ENCODE measurements at regions not wholly inside any gene's neighbourhood (a gene's known extent, or its start where the extent isn't known, plus 50 kb on each side); places are given as distances from the start of the nearest gene placed in this dataset.

DNA sequence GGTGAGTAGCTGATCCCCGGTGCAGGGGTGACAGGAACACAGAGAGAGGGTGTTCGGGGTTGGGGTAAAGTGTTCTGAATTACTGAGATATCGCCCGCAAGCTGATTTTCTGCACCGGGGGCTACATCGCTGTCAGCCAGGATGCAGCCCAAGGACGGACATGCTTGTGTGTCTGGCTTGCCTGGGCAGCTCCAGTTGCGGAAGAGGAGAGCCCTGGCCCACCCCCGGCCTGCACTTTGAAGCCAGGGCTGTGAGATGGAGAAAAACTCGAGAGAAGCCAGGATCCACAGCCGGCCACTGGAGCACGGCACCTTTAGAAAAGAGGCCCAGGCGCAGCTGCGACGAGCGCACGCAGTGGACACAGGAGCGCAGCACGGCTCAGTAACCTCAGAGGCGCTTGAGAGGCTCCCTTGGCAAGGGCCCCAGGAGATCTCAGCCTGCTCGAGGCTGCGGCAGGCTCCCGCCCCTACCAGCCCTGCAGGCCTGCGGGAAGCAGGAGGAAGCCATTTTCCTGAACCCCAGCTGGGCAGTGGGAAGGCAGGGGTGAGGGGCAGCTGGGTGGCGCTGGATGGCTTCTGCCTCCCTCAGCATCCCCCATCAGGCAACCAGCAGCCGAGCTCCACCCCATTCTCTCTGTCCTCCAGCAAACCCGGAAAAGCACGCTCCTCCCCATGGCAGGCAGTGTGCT lies 59.2 kb downstream of the C9orf50 start:
- H3K27ac ChIP-seq = no peak overlapping the region
- H3K9ac ChIP-seq (ENCODE audit: low read depth in 2 of 2, low read length in 2 of 2) = no peak overlapping the region
- no peak overlapping the region for H3K4me3 ChIP-seq
- H3K4me1 ChIP-seq = no peaks in the 10 kb centered on the region
- H3K9me3 ChIP-seq = no peaks in the 10 kb centered on the region
- no peaks in the 10 kb centered on the region for H3K27me3 ChIP-seq
- DNase-seq = no peak
- H3K36me3 ChIP-seq = no peaks in the 10 kb centered on the region
- TF ChIP-seq, protein P1, sequence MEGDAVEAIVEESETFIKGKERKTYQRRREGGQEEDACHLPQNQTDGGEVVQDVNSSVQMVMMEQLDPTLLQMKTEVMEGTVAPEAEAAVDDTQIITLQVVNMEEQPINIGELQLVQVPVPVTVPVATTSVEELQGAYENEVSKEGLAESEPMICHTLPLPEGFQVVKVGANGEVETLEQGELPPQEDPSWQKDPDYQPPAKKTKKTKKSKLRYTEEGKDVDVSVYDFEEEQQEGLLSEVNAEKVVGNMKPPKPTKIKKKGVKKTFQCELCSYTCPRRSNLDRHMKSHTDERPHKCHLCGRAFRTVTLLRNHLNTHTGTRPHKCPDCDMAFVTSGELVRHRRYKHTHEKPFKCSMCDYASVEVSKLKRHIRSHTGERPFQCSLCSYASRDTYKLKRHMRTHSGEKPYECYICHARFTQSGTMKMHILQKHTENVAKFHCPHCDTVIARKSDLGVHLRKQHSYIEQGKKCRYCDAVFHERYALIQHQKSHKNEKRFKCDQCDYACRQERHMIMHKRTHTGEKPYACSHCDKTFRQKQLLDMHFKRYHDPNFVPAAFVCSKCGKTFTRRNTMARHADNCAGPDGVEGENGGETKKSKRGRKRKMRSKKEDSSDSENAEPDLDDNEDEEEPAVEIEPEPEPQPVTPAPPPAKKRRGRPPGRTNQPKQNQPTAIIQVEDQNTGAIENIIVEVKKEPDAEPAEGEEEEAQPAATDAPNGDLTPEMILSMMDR (IDR thresholded peaks at IDR 0.05) = no peak
- intact Hi-C loops (cut with DNase I) = no loop called here

DNA sequence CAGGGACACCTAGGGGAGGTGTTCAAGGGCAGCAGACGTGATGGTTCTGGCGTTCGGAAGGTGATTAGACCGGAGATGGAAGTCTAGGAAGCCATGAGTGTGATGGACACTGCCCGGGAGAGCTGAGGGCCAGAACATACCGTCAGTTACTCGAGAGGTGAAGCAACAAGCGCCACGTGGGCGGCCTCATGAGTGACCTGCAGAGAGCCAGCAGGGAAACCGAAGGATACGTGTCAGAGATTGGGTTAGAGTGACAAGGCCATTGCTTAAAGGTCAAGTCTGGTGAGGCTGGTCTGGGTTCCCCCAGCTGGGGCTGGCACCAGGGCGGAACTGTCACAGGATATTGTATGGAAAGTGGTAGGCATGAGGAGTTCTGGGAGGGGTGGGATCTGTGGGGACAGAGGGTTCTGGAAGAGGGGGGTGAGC lies 60.0 kb downstream of the C9orf50 start:
- H3K27ac ChIP-seq = no peak overlapping the region

DNA sequence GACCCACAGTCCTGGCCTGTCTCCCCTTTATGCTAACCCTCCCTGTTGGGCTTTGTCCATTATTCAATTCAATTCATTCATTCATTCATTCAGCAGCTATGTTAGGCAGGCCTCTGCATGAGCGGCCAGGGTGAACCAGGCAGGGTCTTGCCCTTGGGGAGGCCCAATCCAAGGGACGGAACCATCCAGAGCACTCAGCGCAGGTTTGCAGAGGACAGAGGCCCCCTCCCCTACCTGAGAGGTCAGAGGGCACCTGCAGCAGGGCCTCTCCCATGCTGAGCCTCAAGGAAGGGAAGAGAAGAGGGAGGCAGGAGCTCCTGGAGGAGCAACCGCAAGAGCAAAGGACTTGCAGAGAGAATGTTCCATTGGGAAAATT lies 61.4 kb downstream of the C9orf50 start:
- Histone ChIP-seq H3K4me3 (no peak overlapping the region), H3K9me3 (no peaks in the 10 kb centered on the region), H3K4me1 (no peaks in the 10 kb centered on the region), H3K27ac (no peak overlapping the region), H3K36me3 (no peaks in the 10 kb centered on the region), H3K27me3 (no peaks in the 10 kb centered on the region), H3K9ac (ENCODE audit: low read depth in 2 of 2, low read length in 2 of 2) (no peak overlapping the region)
- DNase-seq = no peak
- TF ChIP-seq, protein P1 (IDR thresholded peaks at IDR 0.05) = no peak
- intact Hi-C loops (cut with DNase I) = no loop called here

More for the DNA sequence above, 60.0 kb downstream of the C9orf50 start:
- Histone ChIP-seq H3K4me3 (no peak overlapping the region), H3K9ac (ENCODE audit: low read depth in 2 of 2, low read length in 2 of 2) (no peak overlapping the region), H3K27me3 (no peaks in the 10 kb centered on the region), H3K4me1 (no peaks in the 10 kb centered on the region), H3K9me3 (no peaks in the 10 kb centered on the region), H3K36me3 (no peaks in the 10 kb centered on the region)
- no peak for DNase-seq
- TF ChIP-seq, protein P1 (IDR thresholded peaks at IDR 0.05) = no peak
- intact Hi-C loops (cut with DNase I) = no loop called here

DNA sequence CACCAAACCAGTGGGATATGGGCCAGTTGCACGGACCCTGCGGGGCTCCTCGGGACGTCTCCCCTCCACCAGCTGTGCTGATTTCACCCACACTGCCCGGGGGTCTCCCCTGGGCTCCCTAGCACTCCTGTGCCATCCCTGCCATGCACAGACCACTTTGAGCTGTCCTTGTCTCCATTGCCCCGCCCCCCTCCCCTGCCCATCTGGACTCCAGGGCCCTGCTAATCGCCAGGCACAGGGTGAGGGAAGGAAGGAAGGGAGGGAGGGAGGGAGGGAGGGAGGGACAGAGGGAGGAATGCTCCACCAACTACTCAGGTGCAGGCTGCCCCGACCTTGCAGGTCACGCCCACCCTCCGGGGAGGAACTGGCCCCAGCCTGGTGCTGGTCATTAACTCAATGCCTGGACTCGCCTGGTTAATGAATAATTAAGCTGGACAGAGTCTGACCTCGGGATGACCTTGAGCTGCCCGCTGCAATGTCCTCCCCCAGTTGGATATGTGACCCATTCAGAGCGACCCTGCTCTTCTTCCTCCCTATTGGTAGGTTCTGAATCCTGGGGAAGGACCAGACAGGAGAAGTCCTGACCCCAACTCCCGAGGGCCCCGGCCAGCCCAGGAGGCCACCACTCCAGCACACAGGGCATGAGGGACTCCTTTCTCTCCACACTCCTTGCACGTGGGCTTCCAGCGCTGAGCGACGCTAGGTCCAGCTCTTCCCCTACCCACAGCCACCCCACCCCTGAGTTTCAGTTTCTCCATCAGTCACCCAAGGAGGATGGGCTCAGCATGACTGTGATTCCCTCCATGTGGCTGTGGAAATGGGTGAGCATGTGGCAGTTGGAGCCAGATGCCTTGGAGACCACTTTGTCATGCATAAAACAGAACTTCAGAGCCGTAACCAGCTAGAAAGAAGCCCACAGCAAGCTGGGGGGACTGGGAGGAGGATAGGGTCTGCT lies 62.1 kb downstream of the C9orf50 start:
- H3K9ac ChIP-seq (ENCODE audit: low read depth in 2 of 2, low read length in 2 of 2) = no peak overlapping the region
- no peaks in the 10 kb centered on the region for H3K4me1 ChIP-seq
- no peaks in the 10 kb centered on the region for H3K36me3 ChIP-seq
- H3K4me3 ChIP-seq = no peak overlapping the region
- DNase-seq = no peak
- H3K9me3 ChIP-seq = no peaks in the 10 kb centered on the region
- no peaks in the 10 kb centered on the region for H3K27me3 ChIP-seq
- H3K27ac ChIP-seq = no peak overlapping the region
- intact Hi-C loops (cut with DNase I) = no loop called here
- TF ChIP-seq, protein P1 (IDR thresholded peaks at IDR 0.05) = no peak

DNA sequence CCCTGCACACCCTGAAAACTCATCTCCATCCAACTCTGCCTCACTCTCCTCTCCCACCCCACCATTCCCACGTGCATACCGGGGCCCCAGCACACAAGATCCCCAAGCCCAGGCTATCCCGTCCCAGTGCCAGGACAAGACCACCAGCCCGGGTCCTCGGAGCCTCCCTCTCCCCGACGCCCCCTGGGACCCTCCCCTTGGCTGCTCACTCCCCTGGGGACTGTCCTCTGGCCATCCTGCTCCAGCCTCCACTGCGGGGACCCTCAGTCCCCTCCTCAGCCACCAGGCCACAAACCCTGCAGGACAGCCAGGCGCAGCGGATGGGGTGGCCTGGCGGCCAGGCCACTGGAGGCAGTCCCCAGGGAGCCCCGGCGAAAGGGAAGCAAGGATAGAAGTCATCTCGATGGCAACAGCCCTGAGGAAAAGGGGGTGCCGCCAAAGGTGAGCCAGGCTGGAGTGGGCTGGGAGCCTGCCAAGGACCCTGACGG lies 62.8 kb downstream of the C9orf50 start:
- Histone ChIP-seq H3K36me3 (no peaks in the 10 kb centered on the region), H3K27ac (no peak overlapping the region), H3K27me3 (no peaks in the 10 kb centered on the region), H3K9me3 (no peaks in the 10 kb centered on the region), H3K4me1 (no peaks in the 10 kb centered on the region), H3K9ac (ENCODE audit: low read depth in 2 of 2, low read length in 2 of 2) (no peak overlapping the region), H3K4me3 (no peak overlapping the region)
- no peak for DNase-seq
- intact Hi-C loops (cut with DNase I) = no loop called here
- TF ChIP-seq, protein P1 (IDR thresholded peaks at IDR 0.05) = no peak

All from colonic mucosa (tissue), 4 donors.